Endothelial cell of umbilical vein (primary cell): ENCODE measurements at regions not wholly inside any gene's neighbourhood (a gene's known extent, or its start where the extent isn't known, plus 50 kb on each side); places are given as distances from the start of the nearest gene placed in this dataset.

Experiments
- BruUV-seq: library from RNA; stranded (reverse); fragments of 400-500 nt; replicated peaks from 2 replicates; lab custom pipeline; 2021; lab: Mats Ljungman, UMichigan
- CTCF ChIA-PET: fragments of 300-600, 350-600 bp; sonication (Branson Sonifier 250); formaldehyde crosslinking; loops from one replicate; lab custom pipeline; 2021; ENCODE audit warnings: antibody characterized with exemption, inconsistent platforms; lab: Charles Lee
- POLR2A ChIA-PET: fragments of 300-600, 350-600 bp; sonication (Branson Sonifier 250); formaldehyde crosslinking; loops from one replicate; lab custom pipeline; 2021; ENCODE audit warnings: antibody characterized with exemption, inconsistent platforms; lab: Charles Lee
- DNase-seq: peaks from one replicate; pipeline ENCODE4 v3.0.0-alpha.2; 2011; ENCODE audit warnings: low read depth, low spot score
- FAIRE-seq: peaks from 2 replicates; lab custom pipeline; 2011; peaks lifted over from hg19 to GRCh38; lab: Jason Lieb, UNC
- H2AFZ ChIP-seq: 2 replicates; pipeline ENCODE4 v1.6.0; 2012; ENCODE audit warnings: low read depth, low read length, control low read depth, inconsistent platforms
- H3K27ac ChIP-seq: 2 replicates; pipeline ENCODE4 v1.5.1; 2011; ENCODE audit warnings: low read depth, mild to moderate bottlenecking, control low read depth, low read length, moderate library complexity; ENCODE audit not compliant: insufficient read depth
- H3K27me3 ChIP-seq, 2 experiments: 2 replicates each; pipeline versions ENCODE4 v1.6.0 to v1.6.1; 2011; ENCODE audit warnings: low read length in 2 of 2, mixed read lengths in 1 of 2; ENCODE audit not compliant: control insufficient read depth in 2 of 2, insufficient read depth in 2 of 2
- H3K36me3 ChIP-seq, 2 experiments: 2 replicates in 1 of 2; 3 replicates in 1 of 2; pipeline ENCODE4 v1.5.1; 2011; ENCODE audit warnings: low read length in 2 of 2, mild to moderate bottlenecking in 1 of 2, moderate library complexity in 1 of 2; ENCODE audit not compliant: control insufficient read depth in 2 of 2, insufficient read depth in 2 of 2; ENCODE audit errors: extremely low read depth in 1 of 2
- H3K4me1 ChIP-seq: 3 replicates; pipeline ENCODE4 v1.5.1; 2011; ENCODE audit warnings: mild to moderate bottlenecking, low read length; ENCODE audit not compliant: control insufficient read depth, insufficient read depth; ENCODE audit errors: extremely low read depth
- H3K4me2 ChIP-seq: 2 replicates; pipeline ENCODE4 v1.6.1; 2011; ENCODE audit warnings: low read length, control low read depth, mixed read lengths; ENCODE audit not compliant: insufficient read depth
- H3K4me3 ChIP-seq, 3 experiments: fragments of 200-600 bp in 1 of 3; sonication (generic), shearing (Covaris generic) in 1 of 3; replicated peaks in 1 of 3; 2 replicates each; pipeline ENCODE4 v1.5.1; 2011 to 2016; ENCODE audit warnings: control low read depth in 3 of 3, low read length in 3 of 3, mild to moderate bottlenecking in 2 of 3, inconsistent platforms in 1 of 3, low read depth in 1 of 3, moderate library complexity in 1 of 3; ENCODE audit not compliant: insufficient read depth in 1 of 3
- H3K79me2 ChIP-seq: 2 replicates; pipeline ENCODE4 v1.6.0; 2012; ENCODE audit warnings: low read length, inconsistent platforms; ENCODE audit not compliant: control insufficient read depth, insufficient read depth
- H3K9ac ChIP-seq: replicated peaks from 2 replicates; pipeline ENCODE3; 2011; ENCODE audit warnings: low read length, control low read depth; ENCODE audit not compliant: insufficient read depth; ENCODE audit errors: extremely low read depth
- H3K9me1 ChIP-seq: replicated peaks from 3 replicates; pipeline ENCODE4 v1.6.0; 2011; ENCODE audit warnings: mild to moderate bottlenecking, low read length; ENCODE audit not compliant: control insufficient read depth, insufficient read depth; ENCODE audit errors: extremely low read depth
- H3K9me3 ChIP-seq: replicated peaks from 2 replicates; pipeline ENCODE4 v1.5.1; 2012; ENCODE audit warnings: low read length, inconsistent platforms; ENCODE audit not compliant: control insufficient read depth, insufficient read depth
- H4K20me1 ChIP-seq: replicated peaks from 2 replicates; pipeline ENCODE3; 2011; ENCODE audit warnings: mild to moderate bottlenecking, low read length; ENCODE audit not compliant: control insufficient read depth, insufficient read depth; ENCODE audit errors: extremely low read depth
- FOS ChIP-seq: IDR thresholded peaks from 2 replicates; pipeline ENCODE4 v1.6.1; 2011; ENCODE audit warnings: mild to moderate bottlenecking, low read length, moderate library complexity, borderline replicate concordance; ENCODE audit not compliant: insufficient read depth
- GATA2 ChIP-seq: IDR thresholded peaks from 2 replicates; pipeline ENCODE4 v1.7.0; 2011; ENCODE audit warnings: low read depth, mild to moderate bottlenecking, moderate library complexity, mixed read lengths, low read length; ENCODE audit not compliant: insufficient read length, insufficient read depth
- MAX ChIP-seq: IDR thresholded peaks from 2 replicates; pipeline ENCODE4 v1.6.1; 2011; ENCODE audit not compliant: insufficient read depth, insufficient read length
- MYC ChIP-seq: IDR thresholded peaks from one replicate; pipeline ENCODE4 v1.6.1; 2011; ENCODE audit warnings: mild to moderate bottlenecking, low read depth, low read length
- POLR2A ChIP-seq: IDR thresholded peaks from 2 replicates; pipeline ENCODE4 v1.6.1; 2012; ENCODE audit warnings: low read depth, mild to moderate bottlenecking, control low read depth, low read length
- POLR2AphosphoS5 ChIP-seq: IDR thresholded peaks from 2 replicates; pipeline ENCODE4 v1.6.1; 2012; ENCODE audit warnings: low read depth, mild to moderate bottlenecking, control low read depth, low read length, moderate library complexity; ENCODE audit not compliant: insufficient read depth
- dilution Hi-C: fragments of 300-500 bp; cut with MboI; formaldehyde crosslinking; loops from one replicate; pipeline ENCODE4 v1.15.0; 2019; ENCODE audit warnings: low sequenced_read_pairs; ENCODE audit not compliant: extremely low pct_ligation_motif_present
- intact Hi-C: fragments of 100-400 bp; cut with micrococcal nuclease; formaldehyde crosslinking; loops from one replicate; pipeline ENCODE4 v1.10.0; 2022

DNA sequence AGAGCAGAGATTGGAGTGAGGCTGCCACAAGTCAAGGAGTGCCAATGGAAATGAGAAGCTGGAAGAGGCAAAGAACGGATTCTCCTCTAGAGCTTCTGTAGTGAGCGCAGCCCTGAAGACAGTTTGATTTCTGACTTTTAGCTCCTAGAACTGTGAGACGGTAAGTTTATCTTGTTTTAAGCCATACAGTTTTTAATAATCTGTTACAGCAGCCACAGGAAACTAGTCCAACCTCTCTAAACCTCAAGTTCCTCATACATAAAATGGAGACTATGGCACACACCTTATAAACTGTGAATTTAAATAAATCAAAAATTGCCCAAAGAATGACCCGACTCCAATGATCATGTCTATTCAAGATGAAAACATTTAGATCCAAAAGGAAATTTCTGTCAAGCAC lies 596.5 kb downstream of the BCL11A start:
- Histone ChIP-seq H3K27ac (no peak overlapping the region), H3K27me3 (no peaks in the 10 kb centered on the region), H3K4me1 (no peaks in the 10 kb centered on the region), H2AFZ (no peak overlapping the region), H3K36me3 (no peaks in the 10 kb centered on the region), H4K20me1 (no peaks in the 10 kb centered on the region), H3K79me2 (no peaks in the 10 kb centered on the region), H3K9me3 (peaks cover 6% of the 10 kb centered on the region), H3K4me3 (no peak overlapping the region), H3K4me2 (no peak overlapping the region), H3K9me1 (no peaks in the 10 kb centered on the region), H3K9ac (no peak overlapping the region)
- dilution Hi-C loops (no loop called here), intact Hi-C loops (no loop called here)
- no peak for DNase-seq
- no TSS peak for BruUV-seq
- no peak for TF ChIP-seq GATA2
- no peak for TF ChIP-seq MYC
- TF ChIP-seq MAX: no peak
- ChIA-PET CTCF (no interaction called here), POLR2A (no interaction called here)
- FAIRE-seq: no peak

DNA sequence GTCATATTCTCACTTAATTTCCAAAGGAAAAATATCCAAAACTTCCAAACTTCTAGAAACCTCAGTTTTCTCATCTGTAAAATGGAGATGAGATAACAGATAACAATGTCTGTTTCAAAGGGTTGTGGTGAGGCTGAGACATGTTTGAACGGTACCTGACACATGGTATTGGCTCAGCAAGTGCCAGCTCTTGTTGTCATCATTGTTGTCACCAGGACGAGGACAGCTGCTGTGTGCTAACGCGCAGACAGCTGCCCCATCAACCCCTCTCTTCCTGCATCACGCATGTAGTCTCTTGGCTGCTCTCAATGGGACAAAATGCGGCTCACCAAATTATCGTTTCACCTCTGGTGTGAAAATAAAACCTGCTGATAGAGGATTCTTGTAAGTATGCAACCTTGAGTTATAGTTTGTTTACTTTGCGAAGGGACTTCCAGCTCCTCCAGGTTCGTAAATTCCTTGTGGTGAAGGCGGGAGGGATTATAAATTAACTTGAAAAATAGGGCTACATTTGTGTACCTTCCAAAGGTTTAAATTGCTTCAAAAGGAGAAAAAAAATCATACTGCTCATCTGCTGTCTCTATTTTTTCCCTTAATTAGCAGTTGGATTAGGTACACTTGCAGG lies 605.4 kb downstream of the BCL11A start:
- H3K27ac ChIP-seq: no peak overlapping the region
- dilution Hi-C loops: no loop called here
- intact Hi-C loops: no loop called here
- H3K4me2 ChIP-seq: no peak overlapping the region
- no peak overlapping the region for H3K9ac ChIP-seq
- no peak for TF ChIP-seq MYC
- no peak for TF ChIP-seq POLR2AphosphoS5
- TF ChIP-seq FOS: no peak
- TF ChIP-seq POLR2A: no peak
- TF ChIP-seq MAX: no peak
- TF ChIP-seq GATA2: no peak
- ChIA-PET CTCF (no interaction called here), POLR2A (no interaction called here)
- H4K20me1 ChIP-seq: no peaks in the 10 kb centered on the region
- H2AFZ ChIP-seq: no peak overlapping the region
- no peaks in the 10 kb centered on the region for H3K79me2 ChIP-seq
- H3K36me3 ChIP-seq: no peaks in the 10 kb centered on the region
- FAIRE-seq (no peak), DNase-seq (no peak)
- peaks cover 5% of the 10 kb centered on the region for H3K9me3 ChIP-seq
- BruUV-seq: no TSS peak
- H3K4me1 ChIP-seq: no peaks in the 10 kb centered on the region
- no peaks in the 10 kb centered on the region for H3K27me3 ChIP-seq
- no peaks in the 10 kb centered on the region for H3K9me1 ChIP-seq
- no peak overlapping the region for H3K4me3 ChIP-seq
